ENCODE measurements at regions not wholly inside any gene's neighbourhood (a gene's known extent, or its start where the extent isn't known, plus 50 kb on each side); places are given as distances from the start of the nearest gene placed in this dataset.
"Not testable (repeated sequence)": the region's sequence is repeated elsewhere in the genome, so short reads cannot be mapped to it uniquely, and the experiment has no call there.

GRCh38 chr7:54439391-54439790, 102.8 kb upstream of the VSTM2A start:
- H3K27me3 ChIP-seq (ENCODE audit: control insufficient read depth, low read length), result no peaks in the 10 kb centered on the region
- H3K27ac ChIP-seq (ENCODE audit: low read depth, low read length), result no peak overlapping the region
- H3K9me3 ChIP-seq (ENCODE audit: control insufficient read depth, insufficient read depth, low read length), result no peaks in the 10 kb centered on the region
- H3K36me3 ChIP-seq (ENCODE audit: control insufficient read depth, low read length), result no peaks in the 10 kb centered on the region
- TF ChIP-seq, protein P1, sequence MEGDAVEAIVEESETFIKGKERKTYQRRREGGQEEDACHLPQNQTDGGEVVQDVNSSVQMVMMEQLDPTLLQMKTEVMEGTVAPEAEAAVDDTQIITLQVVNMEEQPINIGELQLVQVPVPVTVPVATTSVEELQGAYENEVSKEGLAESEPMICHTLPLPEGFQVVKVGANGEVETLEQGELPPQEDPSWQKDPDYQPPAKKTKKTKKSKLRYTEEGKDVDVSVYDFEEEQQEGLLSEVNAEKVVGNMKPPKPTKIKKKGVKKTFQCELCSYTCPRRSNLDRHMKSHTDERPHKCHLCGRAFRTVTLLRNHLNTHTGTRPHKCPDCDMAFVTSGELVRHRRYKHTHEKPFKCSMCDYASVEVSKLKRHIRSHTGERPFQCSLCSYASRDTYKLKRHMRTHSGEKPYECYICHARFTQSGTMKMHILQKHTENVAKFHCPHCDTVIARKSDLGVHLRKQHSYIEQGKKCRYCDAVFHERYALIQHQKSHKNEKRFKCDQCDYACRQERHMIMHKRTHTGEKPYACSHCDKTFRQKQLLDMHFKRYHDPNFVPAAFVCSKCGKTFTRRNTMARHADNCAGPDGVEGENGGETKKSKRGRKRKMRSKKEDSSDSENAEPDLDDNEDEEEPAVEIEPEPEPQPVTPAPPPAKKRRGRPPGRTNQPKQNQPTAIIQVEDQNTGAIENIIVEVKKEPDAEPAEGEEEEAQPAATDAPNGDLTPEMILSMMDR (IDR thresholded peaks at IDR 0.05; ENCODE audit: low read depth, low read length, poor library complexity, severe bottlenecking), result no peak
- no peak for TF ChIP-seq EZH2phosphoT487 (IDR thresholded peaks at IDR 0.05; ENCODE audit: borderline replicate concordance, low read length)
- H3F3A ChIP-seq (ENCODE audit: control insufficient read depth, insufficient read depth), result no peaks in the 10 kb centered on the region
- H3K4me3 ChIP-seq (ENCODE audit: low read length), result no peak overlapping the region
- H3K79me2 ChIP-seq (ENCODE audit: control insufficient read depth, low read length), result no peaks in the 10 kb centered on the region
- no peaks in the 10 kb centered on the region for H3K9me2 ChIP-seq (replicated peaks; ENCODE audit: control insufficient read depth, low read length)
- no peaks in the 10 kb centered on the region for H3K4me1 ChIP-seq (ENCODE audit: control insufficient read depth, low read length)
- H4K20me1 ChIP-seq (ENCODE audit: control insufficient read depth, insufficient read depth, low read depth, low read length), result no peaks in the 10 kb centered on the region
- no peak overlapping the region for H3K4me2 ChIP-seq (ENCODE audit: low read length)

- not testable (repeated sequence) for H3K79me2 ChIP-seq (ENCODE audit: control insufficient read depth, low read length); H3K4me2 ChIP-seq (ENCODE audit: low read length); H3K4me1 ChIP-seq (ENCODE audit: control insufficient read depth, low read length)
Measured at GRCh38 chr7:54444046-54444686, 98.0 kb upstream of the VSTM2A start.

GRCh38 chr7:54453168-54453567, 89.0 kb upstream of the VSTM2A start:
- not testable (repeated sequence) for H4K20me1 ChIP-seq (ENCODE audit: control insufficient read depth, insufficient read depth, low read depth, low read length); H3K79me2 ChIP-seq (ENCODE audit: control insufficient read depth, low read length); H3K4me1 ChIP-seq (ENCODE audit: control insufficient read depth, low read length); H3K4me3 ChIP-seq (ENCODE audit: low read length); H3K9me2 ChIP-seq (replicated peaks; ENCODE audit: control insufficient read depth, low read length); H3K4me2 ChIP-seq (ENCODE audit: low read length); H3K27ac ChIP-seq (ENCODE audit: low read depth, low read length); H3K36me3 ChIP-seq (ENCODE audit: control insufficient read depth, low read length); H3F3A ChIP-seq (ENCODE audit: control insufficient read depth, insufficient read depth); H3K27me3 ChIP-seq (ENCODE audit: control insufficient read depth, low read length)
- H3K9me3 ChIP-seq (ENCODE audit: control insufficient read depth, insufficient read depth, low read length), result peaks cover 15% of the 10 kb centered on the region

More at GRCh38 chr7:54444046-54444686, 98.0 kb upstream of the VSTM2A start:
- H3F3A ChIP-seq (ENCODE audit: control insufficient read depth, insufficient read depth); H3K27me3 ChIP-seq (ENCODE audit: control insufficient read depth, low read length); H3K9me2 ChIP-seq (replicated peaks; ENCODE audit: control insufficient read depth, low read length); H3K36me3 ChIP-seq (ENCODE audit: control insufficient read depth, low read length); H3K27ac ChIP-seq (ENCODE audit: low read depth, low read length); H4K20me1 ChIP-seq (ENCODE audit: control insufficient read depth, insufficient read depth, low read depth, low read length); H3K9me3 ChIP-seq (ENCODE audit: control insufficient read depth, insufficient read depth, low read length); H3K4me3 ChIP-seq (ENCODE audit: low read length): not testable (repeated sequence)

GRCh38 chr7:54454700-54455099, 87.5 kb upstream of the VSTM2A start:
- not testable (repeated sequence) for H3K79me2 ChIP-seq (ENCODE audit: control insufficient read depth, low read length); H3K27me3 ChIP-seq (ENCODE audit: control insufficient read depth, low read length); H3K4me1 ChIP-seq (ENCODE audit: control insufficient read depth, low read length); H3K4me2 ChIP-seq (ENCODE audit: low read length); H3K4me3 ChIP-seq (ENCODE audit: low read length); H3K36me3 ChIP-seq (ENCODE audit: control insufficient read depth, low read length); H4K20me1 ChIP-seq (ENCODE audit: control insufficient read depth, insufficient read depth, low read depth, low read length); H3F3A ChIP-seq (ENCODE audit: control insufficient read depth, insufficient read depth); H3K9me2 ChIP-seq (replicated peaks; ENCODE audit: control insufficient read depth, low read length); H3K27ac ChIP-seq (ENCODE audit: low read depth, low read length)
- peaks cover 21% of the 10 kb centered on the region for H3K9me3 ChIP-seq (ENCODE audit: control insufficient read depth, insufficient read depth, low read length)

DNA sequence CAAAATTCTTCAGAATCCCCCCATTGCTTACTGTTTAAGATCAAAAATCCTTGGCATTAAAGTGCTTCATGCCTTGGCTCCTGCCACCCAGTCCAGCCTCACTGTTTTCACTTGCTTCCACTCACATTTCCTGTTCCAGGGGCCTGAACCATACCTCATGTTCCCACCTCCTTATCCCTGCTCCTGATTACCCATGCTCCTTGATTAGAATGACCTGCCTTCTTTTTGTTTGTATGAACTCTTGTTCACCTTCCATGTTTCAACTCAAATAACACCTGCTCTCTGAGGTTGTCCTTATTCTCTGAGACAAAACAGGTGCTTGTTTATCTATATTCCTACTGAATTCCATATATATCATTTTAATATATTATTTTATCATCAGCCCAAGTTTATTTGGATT, 77.1 kb upstream of the VSTM2A start:
- H3K4me1 ChIP-seq (ENCODE audit: control insufficient read depth, low read length), result no peaks in the 10 kb centered on the region
- no peaks in the 10 kb centered on the region for H3K36me3 ChIP-seq (ENCODE audit: control insufficient read depth, low read length)
- H3K27ac ChIP-seq (ENCODE audit: low read depth, low read length), result no peak overlapping the region
- H3F3A ChIP-seq (ENCODE audit: control insufficient read depth, insufficient read depth), result no peaks in the 10 kb centered on the region
- H3K4me2 ChIP-seq (ENCODE audit: low read length), result no peak overlapping the region
- no peaks in the 10 kb centered on the region for H3K79me2 ChIP-seq (ENCODE audit: control insufficient read depth, low read length)
- peaks cover 3% of the 10 kb centered on the region; the same call in 1 of the 2 replicates for H3K9me3 ChIP-seq (ENCODE audit: control insufficient read depth, insufficient read depth, low read length)
- H3K27me3 ChIP-seq (ENCODE audit: control insufficient read depth, low read length), result no peaks in the 10 kb centered on the region
- no peaks in the 10 kb centered on the region for H3K9me2 ChIP-seq (replicated peaks; ENCODE audit: control insufficient read depth, low read length)
- no peaks in the 10 kb centered on the region for H4K20me1 ChIP-seq (ENCODE audit: control insufficient read depth, insufficient read depth, low read depth, low read length)
- no peak overlapping the region for H3K4me3 ChIP-seq (ENCODE audit: low read length)
- no peak for TF ChIP-seq EZH2phosphoT487 (IDR thresholded peaks at IDR 0.05; ENCODE audit: borderline replicate concordance, low read length)
- TF ChIP-seq, protein P1 (IDR thresholded peaks at IDR 0.05; ENCODE audit: low read depth, low read length, poor library complexity, severe bottlenecking), result no peak

Measured in DOHH2 (cell line).